GM10266 (cell line): ENCODE measurements at regions not wholly inside any gene's neighbourhood (a gene's known extent, or its start where the extent isn't known, plus 50 kb on each side); places are given as distances from the start of the nearest gene placed in this dataset.
A peak's percentile ranks its signal among the peaks of the same experiment; 100 is the strongest.

Source experiments
- DNase-seq: peaks from one replicate; pipeline ENCODE4 v3.0.0; 2012; ENCODE audit errors: extremely low spot score
- CTCF ChIP-seq: IDR thresholded peaks from 2 replicates; pipeline ENCODE4 v1.5.1; 2012; ENCODE audit warnings: mild to moderate bottlenecking, low read depth; ENCODE audit not compliant: control insufficient read depth, insufficient read depth; ENCODE audit errors: missing control alignments

- no peak for TF ChIP-seq CTCF
- peak; percentile 6 for DNase-seq
Measured at GRCh38 chr5:89071101-89071940, 188.3 kb upstream of the MEF2C start.

DNA sequence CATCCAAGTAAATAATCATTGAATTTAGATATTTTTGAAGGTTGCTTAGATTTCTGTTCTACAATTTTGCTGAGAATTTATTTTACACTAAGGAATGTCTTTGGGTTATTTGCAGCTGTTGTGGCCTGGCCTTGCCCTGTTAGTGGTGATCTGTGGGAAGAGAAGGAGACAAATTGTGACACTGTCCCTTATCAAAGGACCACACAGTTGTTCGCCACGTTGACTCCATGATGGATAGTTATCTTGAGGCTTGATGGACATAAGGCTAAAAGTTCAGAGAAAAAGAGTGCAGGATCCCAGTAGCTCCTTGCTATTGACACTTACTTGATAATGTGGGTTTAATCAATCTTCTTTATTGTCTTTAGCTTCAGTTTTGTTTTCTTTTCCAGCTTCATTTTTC, 186.6 kb upstream of the MEF2C start:
- no peak for DNase-seq
- no peak for TF ChIP-seq CTCF

DNA sequence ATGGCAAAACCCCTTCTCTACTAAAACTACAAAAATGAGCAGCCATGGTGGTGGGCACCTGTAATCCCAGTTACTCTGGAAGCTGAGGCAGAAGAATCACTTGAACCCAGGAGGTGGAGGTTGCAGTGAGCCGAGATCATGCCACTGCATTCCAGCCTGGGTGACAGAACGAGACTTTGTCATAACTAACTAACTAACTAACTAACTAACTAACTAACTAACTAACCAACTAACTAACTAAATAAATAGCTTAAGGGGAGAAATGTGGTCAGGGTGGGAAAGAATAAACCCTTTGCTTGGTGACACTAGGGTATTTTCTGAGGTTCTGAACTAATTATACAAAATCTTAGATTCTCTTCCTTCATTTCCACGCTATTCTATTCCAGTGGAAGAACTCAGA, 184.4 kb upstream of the MEF2C start:
- no peak for TF ChIP-seq CTCF
- DNase-seq = no peak

DNA sequence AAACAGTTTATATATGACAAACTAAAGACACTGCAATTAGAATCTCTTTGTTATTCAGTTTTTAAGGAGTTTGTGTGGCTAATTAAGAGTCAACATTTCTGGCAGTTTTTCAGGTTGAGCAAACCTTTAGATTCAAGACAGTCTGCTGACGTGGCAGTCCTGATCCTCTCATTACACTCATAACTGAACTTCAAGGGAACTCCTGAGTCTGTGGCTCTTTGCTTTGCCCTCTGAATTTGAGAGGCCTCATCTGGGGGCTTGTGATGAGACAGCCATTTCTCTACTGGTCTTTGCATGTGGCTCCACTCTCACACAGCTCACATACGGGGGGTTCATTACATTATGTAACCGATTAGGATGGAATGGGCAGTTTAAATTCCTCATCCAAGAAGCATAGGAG, 182.9 kb upstream of the MEF2C start:
- peak; percentile 44 for DNase-seq
- no peak for TF ChIP-seq CTCF

DNA sequence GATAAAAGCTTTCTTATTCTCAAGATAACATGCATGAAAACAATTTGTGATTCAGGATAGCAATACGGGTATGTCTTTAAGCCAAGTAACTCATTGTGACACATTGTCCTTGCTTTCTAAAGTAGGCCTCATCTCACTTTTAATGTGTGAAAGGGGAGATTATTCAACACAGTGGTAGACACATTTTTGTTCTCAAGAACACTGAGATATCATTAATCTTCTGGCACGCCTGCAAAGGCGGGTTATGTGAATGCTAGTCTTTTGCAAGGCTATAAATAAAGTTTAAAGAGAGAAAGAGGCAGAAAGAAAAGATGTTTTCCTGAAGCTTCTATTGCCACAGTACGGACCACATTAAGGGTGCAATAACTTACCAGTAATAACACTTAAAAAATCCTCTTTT, 181.8 kb upstream of the MEF2C start:
- TF ChIP-seq CTCF = no peak
- no peak for DNase-seq

- no peak for TF ChIP-seq CTCF
- no peak for DNase-seq
Measured at GRCh38 chr5:89064054-89064453, 181.1 kb upstream of the MEF2C start.

DNA sequence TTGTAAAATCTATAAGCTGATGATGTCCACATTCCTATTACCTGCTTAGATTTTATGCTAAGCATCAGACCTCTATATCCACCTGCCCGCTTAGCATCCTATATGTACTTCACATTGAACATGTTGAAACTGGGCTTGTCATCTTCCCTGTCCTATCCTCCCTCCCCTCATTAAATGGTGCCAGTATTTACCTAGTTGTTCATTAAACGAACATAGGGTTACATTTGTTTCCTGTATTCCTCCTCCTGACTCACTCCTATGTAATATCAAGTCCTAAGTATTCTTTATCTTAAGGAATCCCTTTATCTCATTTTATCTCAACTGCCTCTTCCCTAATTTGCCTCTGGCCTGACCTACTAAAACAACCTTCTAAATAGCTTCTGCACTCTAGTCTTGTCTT, 177.8 kb upstream of the MEF2C start:
- no peak for DNase-seq
- no peak for TF ChIP-seq CTCF
